ENCODE measurements at regions not wholly inside any gene's neighbourhood (a gene's known extent, or its start where the extent isn't known, plus 50 kb on each side); places are given as distances from the start of the nearest gene placed in this dataset.
A peak's percentile ranks its signal among the peaks of the same experiment; 100 is the strongest.

GRCh38 chr4:155552180-155552579 lies 114.5 kb upstream of the GUCY1A1 start:
- no peak for DNase-seq

GRCh38 chr4:155548173-155548572 lies 118.5 kb upstream of the GUCY1A1 start:
- DNase-seq, result no peak

GRCh38 chr4:155546451-155546850 lies 120.2 kb upstream of the GUCY1A1 start:
- DNase-seq, result no peak

GRCh38 chr4:155545456-155545855 lies 121.2 kb upstream of the GUCY1A1 start:
- no peak for DNase-seq

GRCh38 chr4:155544547-155544946 lies 122.1 kb upstream of the GUCY1A1 start:
- no peak for DNase-seq

- DNase-seq, result peak in 1 of 5 experiments; percentile 1
Observed at GRCh38 chr4:155543126-155543765, 123.4 kb upstream of the GUCY1A1 start.

GRCh38 chr4:155542415-155542814 lies 124.2 kb upstream of the GUCY1A1 start:
- DNase-seq, result no peak

GRCh38 chr4:155541716-155542115 lies 124.9 kb upstream of the GUCY1A1 start:
- no peak for DNase-seq

DNA sequence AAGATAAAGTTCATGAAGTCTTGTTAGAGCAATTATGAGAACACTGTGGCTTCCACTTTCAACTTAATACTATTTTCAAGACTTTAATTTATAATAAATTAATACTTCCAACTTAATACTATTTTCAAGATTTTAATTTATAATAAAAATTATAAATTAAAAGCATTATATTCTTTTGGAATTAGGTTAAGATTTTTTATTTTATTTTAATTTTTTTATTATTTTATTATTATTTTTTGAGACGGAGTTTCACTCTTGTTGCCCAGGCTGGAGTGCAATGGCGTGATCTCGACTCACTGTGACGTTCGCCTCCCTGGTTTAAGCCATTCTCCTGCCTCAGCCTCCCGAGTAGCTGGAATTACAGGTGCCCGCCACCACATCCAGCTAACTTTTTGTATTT lies 126.0 kb upstream of the GUCY1A1 start:
- no peak for DNase-seq

- DNase-seq, result no peak
Observed at GRCh38 chr4:155539746-155540145, 126.9 kb upstream of the GUCY1A1 start.

- DNase-seq, result no peak
Observed at GRCh38 chr4:155535802-155536454, 130.7 kb upstream of the GUCY1A1 start.

DNA sequence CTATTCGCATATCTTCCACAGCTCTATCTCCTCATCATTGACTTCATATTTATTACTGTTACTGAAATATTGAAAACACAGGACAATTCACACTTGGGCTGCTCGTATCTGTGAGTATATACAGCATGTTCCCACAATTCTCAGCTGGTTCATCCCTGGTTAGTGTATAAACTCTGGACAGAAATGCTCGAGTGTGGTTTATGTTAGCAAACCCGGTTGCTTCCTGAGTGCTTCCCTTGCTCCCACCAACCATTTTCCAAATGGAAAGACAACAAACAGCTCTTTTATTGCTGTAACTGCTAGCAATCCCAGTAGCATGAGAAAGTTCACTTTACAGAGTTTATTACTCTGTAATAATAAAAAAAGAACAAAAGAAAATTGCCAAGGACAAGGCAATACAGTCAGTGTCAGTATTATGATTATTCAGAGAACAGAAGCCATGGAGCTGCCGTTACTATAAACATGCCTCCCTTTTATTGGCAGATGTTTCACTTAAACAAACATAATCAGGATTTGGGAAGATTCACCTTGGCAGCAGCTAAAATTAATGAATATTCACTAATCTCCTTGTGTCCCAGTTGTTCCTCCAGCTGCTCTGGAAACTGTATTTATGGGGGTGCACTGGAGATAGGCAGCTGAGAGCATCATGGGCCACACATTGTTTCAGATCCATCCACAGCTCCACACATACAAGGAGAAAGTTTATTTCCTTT lies 134.1 kb upstream of the GUCY1A1 start:
- DNase-seq, result no peak

GRCh38 chr4:155530857-155531256 lies 135.8 kb upstream of the GUCY1A1 start:
- no peak for DNase-seq

- DNase-seq, result no peak
Observed at GRCh38 chr4:155530290-155530689, 136.4 kb upstream of the GUCY1A1 start.

GRCh38 chr4:155529716-155530115 lies 136.9 kb upstream of the GUCY1A1 start:
- no peak for DNase-seq

DNA sequence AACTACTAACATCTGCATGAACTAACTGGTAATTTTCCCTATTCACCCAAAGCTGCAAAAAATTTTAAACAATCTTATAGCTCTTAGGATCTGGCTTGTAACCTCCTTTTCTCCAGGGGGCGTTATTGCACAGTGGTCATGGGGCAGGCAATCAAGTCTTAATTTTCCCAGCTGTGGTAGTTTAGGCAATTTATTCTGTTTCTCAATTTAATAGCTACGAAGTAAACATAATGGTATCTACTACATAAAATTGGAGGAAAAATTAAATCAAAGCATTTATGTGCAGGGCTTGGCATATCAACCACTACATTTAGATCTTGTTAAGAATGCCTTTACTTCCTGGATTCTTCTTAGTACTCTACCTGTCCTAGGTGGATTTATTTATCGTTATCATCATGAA lies 137.4 kb upstream of the GUCY1A1 start:
- no peak for DNase-seq

- DNase-seq, result no peak
Observed at GRCh38 chr4:155526452-155527169, 140.0 kb upstream of the GUCY1A1 start.

DNA sequence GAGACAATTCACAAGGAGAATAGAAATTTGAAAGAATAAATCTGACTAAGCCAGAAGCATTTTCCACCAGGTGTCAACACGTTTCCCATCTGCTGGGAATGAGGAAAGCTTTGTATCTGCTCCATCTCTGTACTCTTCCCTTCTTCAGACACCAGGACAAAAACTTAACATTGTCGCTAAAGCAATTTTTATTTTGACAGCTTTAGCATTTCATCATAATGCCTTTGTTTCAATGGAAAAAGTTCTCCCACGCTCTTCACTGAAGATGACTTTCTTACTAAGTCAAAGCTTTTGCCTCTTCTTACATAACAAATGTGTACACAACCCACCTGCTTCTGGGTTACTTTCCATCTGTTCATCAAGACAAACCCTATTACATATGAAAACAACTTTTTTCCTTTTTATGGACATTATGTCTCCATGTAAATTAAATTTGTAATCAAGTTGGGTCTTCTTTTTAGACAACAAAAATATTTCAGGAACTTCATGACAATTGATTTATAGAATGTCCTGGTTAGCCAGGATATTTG lies 141.7 kb upstream of the GUCY1A1 start:
- DNase-seq, result no peak

DNA sequence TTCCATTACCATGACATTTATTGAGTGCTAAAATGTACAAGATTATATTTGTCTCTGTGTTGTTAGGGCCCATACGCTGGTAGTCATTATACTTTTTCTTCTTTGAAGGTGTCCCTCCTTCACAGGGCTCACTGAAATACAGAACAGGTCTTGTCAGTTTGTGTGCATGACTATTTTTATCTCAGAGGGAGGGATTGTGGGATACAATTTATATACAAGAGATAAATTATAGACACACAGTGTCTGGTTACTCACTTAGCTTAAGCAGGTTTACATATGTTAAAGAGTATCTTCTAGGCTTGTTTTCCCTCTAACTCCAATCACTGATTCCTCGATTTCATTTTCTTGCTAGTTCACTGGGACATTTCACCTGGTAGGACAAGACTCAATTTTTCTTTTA lies 143.3 kb upstream of the GUCY1A1 start:
- DNase-seq, result no peak

DNA sequence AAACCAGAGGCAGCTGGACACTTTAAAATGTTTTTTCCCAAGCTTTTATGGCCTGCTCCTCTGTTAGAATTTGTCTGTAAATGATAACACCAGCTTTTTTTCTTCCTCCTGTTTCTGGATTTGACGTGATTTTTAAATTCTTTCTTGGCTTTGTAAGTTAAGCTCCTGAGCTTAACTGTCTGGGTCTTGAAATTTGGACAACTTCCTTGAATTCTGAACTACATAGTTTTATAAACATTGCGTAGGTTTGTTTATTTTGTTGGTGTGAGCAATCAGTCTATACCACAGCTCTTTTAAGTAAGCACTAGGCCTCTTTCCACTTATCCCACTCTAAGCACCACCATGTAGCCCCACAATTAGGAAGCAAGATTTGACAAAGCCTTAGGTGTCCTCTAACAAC lies 144.4 kb upstream of the GUCY1A1 start:
- DNase-seq, result no peak

- DNase-seq, result no peak
Observed at GRCh38 chr4:155521382-155521781, 144.6 kb upstream of the MAP9 start.

- peak in 1 of 5 experiments; percentile 16 for DNase-seq
Observed at GRCh38 chr4:155515444-155516075, 138.8 kb upstream of the MAP9 start.

DNA sequence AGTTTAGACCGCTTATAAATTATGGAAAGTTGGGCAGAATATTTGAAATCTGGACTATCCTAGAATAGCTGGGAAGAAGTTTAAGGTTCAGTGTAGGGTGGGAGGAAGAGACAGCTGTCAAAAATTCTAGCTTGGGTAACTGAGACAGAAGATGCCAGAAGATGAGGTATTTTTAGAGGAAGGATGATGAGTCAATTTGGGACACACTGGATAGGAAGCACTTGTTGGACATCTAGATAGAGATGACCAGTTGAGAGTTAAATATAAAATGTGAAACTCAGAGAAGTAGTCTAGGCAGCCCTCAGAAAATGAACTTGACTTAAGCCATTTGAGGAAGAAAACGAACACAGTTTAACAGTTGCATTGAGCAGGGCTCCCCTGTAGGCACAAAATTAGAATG lies 137.9 kb upstream of the MAP9 start:
- no peak for DNase-seq

Measured in T-helper 2 cell (primary cell).